Stimulated activated naive CD4-positive, alpha-beta T cell (primary cell): ENCODE measurements at regions not wholly inside any gene's neighbourhood (a gene's known extent, or its start where the extent isn't known, plus 50 kb on each side); places are given as distances from the start of the nearest gene placed in this dataset.
"Not testable (repeated sequence)": the region's sequence is repeated elsewhere in the genome, so short reads cannot be mapped to it uniquely, and the experiment has no call there.

ENCODE experiments used
- DNase-seq, 6 experiments: peaks; one replicate each; lab custom pipeline; 2025; lab: John Stamatoyannopoulos, UW

DNA sequence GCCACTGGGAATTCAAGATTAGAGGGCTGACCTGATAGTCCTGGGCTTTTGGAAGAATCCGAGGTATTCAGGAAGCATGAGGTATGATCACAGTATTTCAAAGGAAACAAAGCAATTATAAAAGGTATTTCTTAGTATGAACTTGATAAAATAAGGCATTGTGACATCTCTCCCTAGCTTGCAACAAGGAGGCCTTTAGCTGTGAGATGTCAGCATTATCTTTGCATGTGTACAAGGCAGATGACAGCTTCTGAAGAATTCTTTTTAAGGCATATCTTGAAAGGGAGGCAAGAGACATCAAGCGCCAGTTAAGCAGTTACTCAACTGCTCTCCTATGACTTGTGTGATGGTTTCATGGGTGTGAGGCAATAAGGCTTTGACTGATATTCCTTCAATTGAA is 1123.7 kb downstream of the PLA2G4A start:
- no peak for DNase-seq

DNA sequence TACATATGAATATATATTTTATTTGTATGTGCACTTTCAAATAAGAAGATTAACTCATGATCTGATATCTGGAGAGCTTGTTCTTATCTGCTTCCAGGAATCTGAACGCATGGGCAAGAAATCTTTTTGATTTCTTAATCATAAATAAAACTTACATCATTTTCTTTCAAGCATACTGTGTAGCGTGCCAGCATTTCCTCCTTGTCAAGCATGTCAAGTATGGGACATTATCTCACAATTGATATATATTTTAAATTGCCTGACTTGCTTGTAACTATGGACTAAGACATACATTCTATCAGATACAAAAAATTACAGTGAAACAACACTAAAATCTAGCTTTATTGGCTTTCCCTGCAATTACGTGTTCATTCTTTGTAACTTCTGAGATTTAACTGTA is 1128.2 kb downstream of the PLA2G4A start:
- DNase-seq: no peak

DNA sequence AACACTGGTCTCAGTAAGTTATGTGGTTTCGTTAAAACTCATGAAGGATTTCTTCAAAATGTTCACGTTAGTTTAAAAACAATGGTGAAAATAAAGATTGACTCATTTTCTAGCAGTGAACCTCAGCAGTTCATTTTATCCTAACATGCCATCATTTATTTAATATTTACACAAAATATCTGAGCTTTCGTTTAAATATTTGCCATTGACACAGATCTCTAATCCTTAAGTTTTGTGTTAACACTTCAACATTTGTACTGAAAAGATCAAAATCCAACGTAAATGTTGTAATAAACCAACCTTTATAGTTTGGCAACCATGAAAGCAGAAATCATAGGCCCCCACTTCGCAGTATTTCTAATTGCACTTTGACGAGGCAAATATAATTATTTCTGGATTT is 1129.5 kb downstream of the PLA2G4A start:
- DNase-seq: no peak

DNA sequence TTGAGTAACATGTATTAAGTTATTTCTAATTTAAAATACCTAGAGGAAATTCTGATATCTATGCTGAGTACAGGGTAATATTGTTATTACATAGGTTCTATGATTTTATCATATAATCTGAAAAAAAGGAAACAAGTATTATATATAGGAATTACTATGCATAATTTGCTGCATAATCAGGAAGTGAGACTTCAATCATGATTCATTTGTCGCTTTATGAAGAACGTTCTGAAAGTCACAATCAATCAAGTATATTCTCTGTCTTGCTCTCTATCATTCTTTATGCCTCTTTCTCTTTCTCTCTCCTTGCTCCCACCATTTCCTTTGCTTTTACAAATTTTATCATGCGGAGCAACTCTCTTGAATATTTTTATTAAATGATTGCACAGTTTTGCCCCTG is 1130.3 kb downstream of the PLA2G4A start:
- DNase-seq: no peak

DNA sequence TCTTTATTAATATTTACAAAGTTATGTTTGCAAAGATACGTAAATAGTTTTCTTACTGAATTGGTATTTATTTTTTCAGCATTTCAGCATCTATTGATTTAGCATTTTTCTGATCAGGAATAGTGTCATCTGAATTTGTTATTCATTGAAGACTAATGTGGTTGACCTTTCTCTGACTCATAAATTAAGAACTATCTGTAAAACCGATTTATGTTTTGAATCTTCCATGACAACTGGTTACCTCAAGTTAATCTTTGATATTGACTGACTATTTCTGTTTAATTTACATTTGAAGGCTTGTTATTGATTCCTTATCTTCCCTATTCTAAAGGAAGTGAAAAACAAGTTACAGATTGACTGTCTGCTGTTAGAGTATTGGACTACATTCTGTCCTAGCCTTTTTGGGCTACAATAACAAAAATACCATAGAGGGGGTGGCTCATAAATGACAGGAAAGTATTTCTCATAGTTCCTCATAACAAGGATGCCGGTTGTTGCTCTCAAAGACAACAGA is 1131.4 kb downstream of the PLA2G4A start:
- DNase-seq: no peak

DNA sequence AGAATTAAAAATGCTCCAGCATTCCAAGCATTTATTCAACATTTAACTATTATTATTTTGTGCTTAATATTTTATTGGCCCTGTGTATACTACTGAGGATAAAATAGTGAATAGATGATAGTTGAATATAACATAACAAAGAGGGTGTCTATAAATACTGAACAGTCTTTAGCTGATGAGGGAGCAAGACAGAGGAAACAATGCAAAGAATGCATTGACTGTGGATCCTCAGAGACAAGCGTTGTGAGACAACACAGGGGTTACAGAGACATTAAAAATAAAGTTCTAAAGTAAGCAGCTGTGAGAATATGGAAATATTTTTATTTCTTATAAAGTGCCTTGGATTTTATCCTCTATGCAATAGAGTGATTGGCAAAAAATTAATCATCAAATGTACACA is 1133.1 kb downstream of the PLA2G4A start:
- no peak for DNase-seq

DNA sequence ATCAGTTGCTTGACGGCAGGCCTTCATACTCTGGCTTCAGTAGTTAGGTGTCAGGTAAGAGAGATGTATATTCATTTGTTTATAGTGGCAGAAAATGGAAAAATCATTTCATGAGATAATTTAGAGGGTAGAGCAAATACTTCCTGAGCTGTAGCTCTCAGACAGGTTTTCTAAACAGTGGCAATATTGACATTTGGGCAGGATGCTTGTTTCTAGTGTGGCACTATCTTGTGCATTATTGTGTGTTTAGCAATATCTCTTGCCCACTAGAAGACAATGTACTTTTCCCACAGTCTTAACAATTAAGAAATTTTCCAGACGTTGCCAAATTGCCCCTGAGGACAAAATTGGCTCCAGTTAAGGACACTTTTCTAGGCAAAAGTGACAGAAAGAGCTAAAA is 1143.1 kb downstream of the PLA2G4A start:
- DNase-seq: no peak

DNA sequence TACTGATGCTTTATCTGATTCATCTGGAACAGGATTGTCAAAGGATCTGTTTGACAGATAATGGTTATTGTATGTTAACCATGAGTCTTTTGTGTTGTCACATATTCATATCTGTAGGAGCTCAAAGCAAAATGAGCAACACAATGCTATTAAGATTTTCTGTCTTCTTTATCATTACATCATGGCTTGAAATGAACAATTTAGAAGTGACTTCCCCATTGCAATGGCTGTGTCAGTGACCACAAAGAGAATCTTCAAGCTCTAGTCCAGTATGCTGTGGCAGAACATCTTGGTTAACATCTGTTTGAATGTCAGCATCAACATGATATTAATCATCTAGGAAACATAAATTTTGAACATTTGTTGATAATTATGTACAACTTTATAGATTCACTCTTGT is 1148.5 kb downstream of the PLA2G4A start:
- DNase-seq: no peak

DNA sequence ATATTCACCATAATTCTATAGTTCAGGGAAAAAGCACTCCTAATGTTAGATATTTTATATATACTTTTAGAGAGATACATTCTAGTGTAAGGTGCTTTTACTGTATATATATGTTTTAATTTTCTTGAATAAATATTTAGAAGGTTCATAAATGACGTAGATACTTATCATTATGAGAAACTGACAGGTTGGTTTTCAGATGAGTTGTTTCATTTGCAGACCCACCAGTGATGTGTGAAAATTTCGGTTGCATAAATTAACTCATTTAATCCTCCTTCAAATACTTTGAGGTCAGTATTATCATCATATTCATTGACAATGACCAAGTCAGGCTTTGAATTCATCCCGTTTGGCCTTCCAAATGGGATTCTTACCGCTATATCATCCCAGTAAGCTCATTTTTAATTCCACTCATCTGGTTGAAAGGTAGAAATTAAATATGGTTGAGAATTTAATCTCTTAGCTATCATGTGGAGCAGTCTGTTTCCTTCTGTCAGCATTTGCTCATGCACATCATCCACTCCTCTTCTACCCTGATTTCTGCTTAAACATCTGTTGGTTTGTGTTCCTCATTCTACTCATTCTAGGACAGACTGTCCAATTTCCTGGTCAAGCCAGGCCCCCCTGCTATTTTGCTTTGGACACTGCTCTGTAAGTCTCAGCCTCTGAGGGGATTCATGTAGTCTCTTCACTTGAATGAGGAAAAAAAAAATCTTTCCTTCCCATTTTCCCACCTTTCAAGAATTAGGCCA is 1156.6 kb downstream of the PLA2G4A start:
- DNase-seq: no peak

DNA sequence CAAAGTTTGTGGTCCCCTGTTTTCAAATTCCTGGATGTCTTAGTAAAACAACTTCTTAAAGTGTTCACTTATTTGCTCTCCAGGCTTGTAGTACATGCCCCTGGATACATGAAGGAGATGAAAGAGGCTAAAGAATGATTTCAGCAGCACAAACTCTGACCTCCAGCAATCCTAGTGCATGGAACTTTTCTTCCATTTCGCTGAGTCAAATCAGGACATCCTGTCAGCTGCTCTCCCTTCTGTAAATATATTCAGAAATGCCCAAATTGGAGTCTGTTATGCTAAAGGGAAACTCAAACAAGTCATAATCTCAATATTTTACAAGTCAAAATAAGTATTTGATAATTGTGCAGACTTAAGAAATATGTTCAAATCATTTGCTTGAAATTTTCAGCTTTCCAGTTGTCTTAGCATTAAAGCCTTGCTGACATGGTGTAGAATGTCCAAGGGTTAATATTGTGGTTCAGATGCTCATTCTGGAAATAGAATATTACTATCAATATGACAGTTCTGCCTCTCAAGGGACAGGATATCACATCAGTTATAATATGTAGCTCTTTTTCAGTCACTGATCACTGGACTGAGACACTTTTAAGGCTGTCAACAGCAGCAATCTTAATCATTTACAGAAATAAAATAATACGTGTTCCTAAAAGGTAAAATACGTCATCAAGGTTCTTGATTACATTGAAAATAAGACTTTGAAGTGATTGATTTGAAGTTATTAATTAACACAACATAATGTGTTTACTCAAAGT is 1157.3 kb downstream of the PLA2G4A start:
- no peak for DNase-seq

DNA sequence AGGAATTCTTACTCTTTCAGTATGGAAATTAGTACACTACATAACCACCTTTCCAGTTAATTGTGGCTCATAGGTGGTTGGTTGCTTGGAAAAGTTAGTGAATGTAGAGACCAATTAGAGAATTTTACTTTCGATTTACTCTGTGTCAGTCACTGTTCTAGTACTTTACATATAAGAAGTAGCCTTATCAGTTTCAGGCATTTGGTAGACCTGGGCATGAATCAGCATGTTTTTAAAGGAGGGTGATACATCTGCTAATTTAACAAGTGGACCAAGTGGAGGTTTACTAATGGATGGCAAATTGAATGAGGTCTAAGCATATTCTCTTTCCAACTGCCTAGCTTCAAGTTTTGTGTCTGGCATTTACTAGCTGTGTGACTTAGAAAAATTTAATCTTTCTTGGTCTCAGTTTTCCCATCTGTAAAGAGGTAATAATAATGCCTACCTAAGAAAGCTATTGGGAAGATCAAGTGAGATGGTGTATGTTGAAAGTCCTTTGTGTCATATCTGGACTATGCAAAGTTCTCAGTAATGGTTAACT is 1158.6 kb downstream of the PLA2G4A start:
- no peak for DNase-seq

DNA sequence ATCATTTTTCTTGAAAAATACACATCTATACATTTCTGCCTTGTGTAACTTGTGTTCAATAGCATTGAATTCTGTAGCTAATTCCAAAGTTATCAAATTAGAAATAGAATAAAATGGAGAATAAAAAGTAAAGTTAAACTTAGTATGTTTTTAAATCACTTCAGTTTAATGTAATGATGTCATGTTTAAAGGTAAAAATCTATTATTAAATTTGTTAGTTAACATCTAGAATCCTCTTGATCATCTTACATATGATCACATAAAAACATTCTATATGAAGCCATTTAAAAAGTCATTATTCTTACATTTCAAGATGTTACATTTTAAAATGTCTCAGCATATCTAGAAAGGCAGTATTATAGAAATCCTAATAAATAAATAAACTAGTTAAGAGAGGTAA is 1163.2 kb downstream of the PLA2G4A start:
- DNase-seq: no peak

DNA sequence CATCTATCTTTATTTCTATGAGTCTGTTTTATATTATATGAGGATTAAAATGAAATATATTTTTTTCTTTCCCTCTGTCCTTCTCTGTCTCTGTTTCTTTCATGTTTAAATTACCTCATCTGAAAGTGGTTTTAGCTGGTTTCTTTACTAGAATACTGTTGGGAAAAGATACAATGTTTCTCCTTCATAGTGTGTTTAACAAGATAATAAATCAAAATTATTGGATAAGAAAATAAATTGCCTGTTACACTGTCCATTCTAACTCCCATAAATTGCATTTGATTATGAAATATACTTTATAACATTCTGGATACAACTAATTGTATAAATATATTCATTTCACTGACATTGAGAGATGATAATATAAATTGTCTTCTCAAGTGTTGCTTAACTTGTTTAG is 1168.0 kb downstream of the PLA2G4A start:
- DNase-seq: no peak

DNA sequence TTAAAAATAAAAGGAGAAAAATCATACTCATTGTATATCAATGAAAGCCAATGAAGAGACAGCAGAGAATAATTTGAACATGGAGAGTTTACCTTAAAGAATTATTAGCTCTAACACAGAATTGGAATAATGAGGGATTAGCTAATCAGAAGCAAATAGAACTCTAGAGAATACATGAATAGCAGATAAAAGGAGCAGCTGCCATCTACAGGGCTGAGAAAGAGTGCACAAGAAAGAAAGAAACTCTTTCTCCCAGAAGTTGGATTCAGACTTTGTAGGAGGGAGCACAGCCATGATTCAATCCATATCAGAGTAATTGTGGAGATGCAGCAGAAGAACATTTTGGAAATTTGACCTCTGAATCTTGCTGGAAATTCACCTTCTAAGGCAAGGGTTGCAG is 1171.2 kb downstream of the PLA2G4A start:
- DNase-seq: no peak

DNA sequence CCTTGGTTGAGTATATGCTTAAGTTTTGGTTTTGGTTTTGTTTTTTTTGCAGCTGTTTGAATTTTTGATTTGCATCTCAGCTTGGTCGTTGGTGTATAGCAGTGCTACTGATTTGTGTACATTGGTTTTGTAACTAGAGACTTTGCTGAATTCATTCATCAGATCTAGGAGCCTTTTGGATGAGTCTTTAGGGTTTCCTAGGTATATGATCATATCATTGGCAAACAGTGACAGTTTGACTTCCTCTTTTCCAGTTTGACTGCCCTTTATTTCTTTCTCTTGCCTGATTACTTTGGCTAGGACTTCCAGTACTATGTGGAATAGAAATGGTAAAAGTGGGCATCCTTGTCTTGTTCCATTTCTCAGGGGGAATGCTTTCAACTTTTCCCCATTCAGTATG is 1174.9 kb downstream of the PLA2G4A start:
- not testable (repeated sequence) for DNase-seq

DNA sequence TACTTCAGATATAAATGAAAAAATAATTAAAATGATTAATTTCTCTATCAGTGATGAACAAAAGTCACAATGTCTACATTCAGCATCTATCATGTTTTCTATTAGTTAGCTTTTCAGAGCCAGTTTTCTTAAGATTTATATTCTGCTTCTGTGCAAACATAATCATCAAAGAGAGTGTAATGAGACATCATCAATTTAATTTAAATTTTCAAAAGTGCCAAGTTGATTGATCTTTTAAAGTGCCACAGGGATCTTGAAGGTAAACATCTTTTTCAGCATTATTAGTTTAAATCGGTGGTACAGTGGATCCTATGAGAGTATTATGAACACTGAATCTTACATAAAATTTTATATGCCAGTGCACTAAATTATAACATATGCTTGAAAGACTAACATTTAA is 1176.1 kb downstream of the PLA2G4A start:
- no peak for DNase-seq

DNA sequence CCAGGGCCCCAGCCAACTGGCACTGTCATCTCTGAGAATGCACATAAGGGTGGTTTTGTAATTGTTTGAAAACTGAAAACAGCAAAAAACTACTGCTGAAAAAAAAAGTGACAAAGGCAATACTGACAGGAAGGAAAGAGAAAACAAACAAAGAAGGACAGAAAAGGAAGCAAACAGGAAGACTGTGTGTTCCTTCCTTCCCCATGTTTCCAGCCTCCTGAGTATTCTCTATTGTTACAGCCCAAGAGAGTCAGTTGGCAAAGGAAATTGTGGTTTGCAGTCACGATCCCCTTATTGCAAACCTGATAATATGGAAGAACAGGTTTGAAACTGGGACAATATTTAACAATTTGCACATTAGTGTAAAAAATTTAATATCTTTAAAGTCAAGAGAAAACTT is 1177.6 kb downstream of the PLA2G4A start:
- no peak for DNase-seq

DNA sequence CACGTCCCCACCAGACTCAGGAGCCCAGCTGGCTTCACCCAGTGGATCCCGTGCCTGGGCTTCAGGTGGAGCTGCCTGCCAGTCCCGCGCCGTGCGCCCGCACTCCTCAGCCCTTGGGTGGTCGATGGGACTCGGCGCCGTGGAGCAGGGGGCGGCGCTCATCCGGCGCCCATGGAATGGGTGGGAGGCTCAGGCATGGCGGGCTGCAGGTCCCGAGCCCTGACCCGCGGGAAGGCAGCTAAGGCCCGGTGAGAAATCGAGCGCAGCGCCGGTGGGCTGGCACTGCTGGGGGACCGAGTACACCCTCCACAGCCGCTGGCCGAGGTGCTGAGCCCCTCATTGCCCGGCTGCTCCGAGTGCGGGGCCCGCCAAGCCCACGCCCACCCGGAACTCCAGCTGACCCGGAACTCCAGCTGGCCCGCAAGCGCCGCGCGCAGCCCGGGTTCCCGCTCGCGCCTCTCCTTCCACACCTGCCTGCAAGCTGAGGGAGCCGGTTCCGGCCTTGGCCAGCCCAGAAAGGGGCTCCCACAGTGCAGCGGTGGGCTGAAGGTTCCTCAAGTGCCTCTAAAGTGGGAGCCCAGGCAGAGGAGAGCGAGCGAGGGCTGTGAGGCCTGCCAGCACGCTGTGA is 1184.6 kb downstream of the PLA2G4A start:
- not testable (repeated sequence) for DNase-seq

DNA sequence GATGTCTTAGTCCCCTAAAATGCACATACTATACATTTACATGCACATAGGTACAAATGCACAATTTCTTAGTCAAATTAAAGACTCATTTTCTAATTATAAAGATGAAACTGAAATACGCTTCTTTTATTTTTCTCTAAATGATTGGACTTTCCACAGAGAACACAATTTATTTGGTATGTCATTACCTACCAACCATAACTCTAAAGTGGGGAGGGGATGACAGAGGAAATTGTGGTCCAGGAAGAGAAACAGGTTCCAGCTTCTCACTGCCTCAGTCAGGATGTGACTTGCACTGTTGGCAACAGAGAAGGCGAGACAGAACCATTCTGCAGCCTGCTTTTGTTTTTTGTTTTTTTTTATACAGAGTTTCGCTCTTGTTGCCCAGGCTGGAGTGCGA is 1189.2 kb downstream of the PLA2G4A start:
- DNase-seq: no peak

DNA sequence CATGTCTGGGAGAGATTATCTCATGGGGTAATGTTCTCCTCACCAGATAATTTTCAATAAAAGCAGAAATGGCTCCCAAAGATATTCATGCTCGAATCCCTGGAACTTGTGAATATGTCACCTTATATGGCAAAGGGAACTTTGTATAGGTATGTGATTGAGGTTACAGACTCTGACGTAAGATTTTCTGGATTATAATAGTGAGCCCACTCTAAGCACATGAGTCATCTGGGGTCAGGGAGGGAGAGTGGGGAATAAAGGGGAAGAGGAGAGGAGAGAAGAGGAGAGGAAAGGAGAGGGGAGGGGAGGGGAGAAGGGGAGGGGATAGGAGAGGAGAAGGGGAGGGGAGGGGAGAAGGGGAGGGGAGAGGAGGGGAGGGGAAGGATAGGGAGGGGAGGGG is 1193.9 kb downstream of the PLA2G4A start:
- DNase-seq: no peak

DNA sequence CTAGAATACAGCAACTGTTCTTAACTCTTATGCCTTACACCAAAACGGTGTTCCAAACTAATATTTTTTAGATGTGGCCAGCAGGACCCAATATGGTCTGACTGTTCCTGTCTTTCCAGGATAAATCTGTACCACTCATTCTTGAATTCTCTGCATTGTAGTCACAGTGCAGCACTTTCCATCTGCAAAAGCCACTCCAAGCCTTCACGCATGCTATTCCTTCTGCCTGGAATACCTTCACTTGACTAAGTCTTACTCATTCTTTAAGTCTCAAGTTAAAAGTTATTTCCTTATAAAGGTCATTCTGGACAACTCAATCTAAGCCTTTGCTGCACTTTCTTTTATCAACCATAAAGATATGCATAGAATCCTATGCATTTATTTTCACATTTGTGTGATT is 1194.5 kb downstream of the PLA2G4A start:
- no peak for DNase-seq

DNA sequence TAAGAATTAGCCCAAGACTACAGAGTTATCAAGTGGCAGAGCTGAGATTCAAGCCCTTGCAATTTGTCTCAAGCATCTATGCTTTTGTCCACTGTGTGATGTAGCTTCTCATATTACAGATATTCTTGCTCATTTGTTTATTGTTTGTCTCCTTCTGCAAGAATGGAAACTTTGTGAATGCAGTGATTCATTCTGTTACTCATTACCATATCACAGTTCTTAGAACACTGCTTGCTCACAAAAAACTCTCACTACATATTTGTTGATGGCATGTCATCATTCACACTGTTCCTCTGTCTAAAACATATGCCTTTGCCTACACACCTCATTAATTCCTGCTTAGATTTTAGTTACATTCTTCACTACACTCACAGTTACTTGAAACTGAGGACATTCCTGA is 1198.9 kb downstream of the PLA2G4A start:
- no peak for DNase-seq

DNA sequence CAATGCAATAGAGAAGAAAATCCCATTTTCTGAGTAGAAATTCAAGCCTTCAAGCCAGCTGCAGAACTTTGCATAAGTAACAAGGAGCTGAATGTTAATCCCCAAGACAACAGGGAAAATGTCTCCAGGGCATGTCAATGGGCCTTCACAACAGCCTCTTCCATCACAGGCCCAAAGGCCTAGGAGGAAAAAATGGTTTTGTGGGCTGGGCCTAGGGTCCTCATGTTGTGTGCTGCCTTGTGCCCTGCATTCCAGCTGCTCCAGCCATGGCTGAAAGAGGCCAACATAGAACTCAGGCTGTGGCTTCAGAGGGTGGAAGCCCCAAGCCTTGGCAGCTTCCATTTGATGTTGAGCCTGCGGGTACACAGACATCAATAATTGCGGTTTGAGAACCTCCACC is 1208.8 kb downstream of the PLA2G4A start:
- DNase-seq: not testable (repeated sequence)
